Gastrocnemius medialis (tissue), 4 donors: ENCODE measurements at regions not wholly inside any gene's neighbourhood (a gene's known extent, or its start where the extent isn't known, plus 50 kb on each side); places are given as distances from the start of the nearest gene placed in this dataset.

Experiments used
- CTCF ChIP-seq, 5 experiments: fragments of 450-650 bp in 3 of 5; fragments of 200-600 bp in 2 of 5; sonication (generic) in 2 of 5; IDR thresholded peaks in 4 of 5; conservative IDR thresholded peaks in 1 of 5; 1 replicate in 4 of 5; 2 replicates in 1 of 5; pipeline ENCODE4 v1.5.1; 2016 to 2019; ENCODE audit warnings: antibody characterized with exemption in 5 of 5, mild to moderate bottlenecking in 3 of 5, moderate library complexity in 3 of 5
- POLR2A ChIP-seq, 2 donors: fragments of 450-650 bp; IDR thresholded peaks; one replicate each; pipeline ENCODE4 v1.6.1; 2017; ENCODE audit warnings: antibody characterized with exemption in 2 of 2, mild to moderate bottlenecking in 2 of 2, moderate library complexity in 2 of 2

DNA sequence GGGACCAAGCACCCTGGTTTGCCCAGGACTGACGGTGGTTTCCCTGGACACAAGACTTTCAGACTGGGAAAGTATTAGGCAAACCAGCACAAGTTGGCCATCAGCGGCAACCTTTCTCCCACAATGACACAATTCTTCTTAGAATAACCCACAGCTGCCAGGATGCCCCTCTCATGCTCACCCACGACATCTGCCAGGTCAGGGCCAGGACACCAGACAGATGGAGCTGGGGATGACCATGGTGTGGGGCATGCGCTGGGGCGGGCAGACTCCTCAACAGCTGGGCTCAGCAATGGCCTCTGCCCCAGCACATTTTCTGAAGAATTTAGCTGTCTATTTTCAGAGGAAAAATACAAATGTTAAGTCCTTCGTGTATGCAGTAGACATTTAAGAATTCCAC, 226.4 kb downstream of the FNDC1 start:
- TF ChIP-seq POLR2A (IDR thresholded peaks at IDR 0.05): no peak
- TF ChIP-seq CTCF (IDR thresholded peaks at IDR 0.05 in 4 of 5, conservative IDR thresholded peaks at IDR 0.05 in 1 of 5): no peak
